NCI-H82 treated with DMSO at 0.1 percent for 48 hours (cell line): ENCODE measurements at regions not wholly inside any gene's neighbourhood (a gene's known extent, or its start where the extent isn't known, plus 50 kb on each side); places are given as distances from the start of the nearest gene placed in this dataset.

ENCODE experiments used
- DNase-seq: peaks from one replicate; lab custom pipeline; 2025; ENCODE audit not compliant: unreplicated experiment; lab: John Stamatoyannopoulos, UW

- no peak for DNase-seq
Observed at GRCh38 chr13:53807251-53807834, 778.7 kb downstream of the OLFM4 start.

GRCh38 chr13:53821632-53822031 lies 793.0 kb downstream of the OLFM4 start:
- no peak for DNase-seq

GRCh38 chr13:53822136-53822535 lies 793.5 kb downstream of the OLFM4 start:
- DNase-seq, result no peak

- DNase-seq, result no peak
Observed at GRCh38 chr13:53839461-53839860, 810.8 kb downstream of the OLFM4 start.

- DNase-seq, result no peak
Observed at GRCh38 chr13:53844473-53845146, 816.0 kb downstream of the OLFM4 start.

GRCh38 chr13:53847502-53847901 lies 818.9 kb downstream of the OLFM4 start:
- no peak for DNase-seq

GRCh38 chr13:53848366-53848961 lies 819.9 kb downstream of the OLFM4 start:
- peak; percentile 48 for DNase-seq

GRCh38 chr13:53854321-53854720 lies 825.7 kb downstream of the OLFM4 start:
- DNase-seq, result no peak

GRCh38 chr13:53856573-53857195 lies 828.1 kb downstream of the OLFM4 start:
- peak; percentile 43 for DNase-seq

GRCh38 chr13:53863520-53863919 lies 834.9 kb downstream of the OLFM4 start:
- no peak for DNase-seq

- DNase-seq, result no peak
Observed at GRCh38 chr13:53873558-53873957, 844.9 kb downstream of the OLFM4 start.

GRCh38 chr13:53878861-53879260 lies 850.2 kb downstream of the OLFM4 start:
- no peak for DNase-seq

GRCh38 chr13:53885997-53886396 lies 857.4 kb downstream of the OLFM4 start:
- no peak for DNase-seq

- no peak for DNase-seq
Observed at GRCh38 chr13:53890696-53891095, 862.1 kb downstream of the OLFM4 start.

- no peak for DNase-seq
Observed at GRCh38 chr13:53901593-53901992, 873.0 kb downstream of the OLFM4 start.

GRCh38 chr13:53907891-53908290 lies 879.3 kb downstream of the OLFM4 start:
- no peak for DNase-seq

- DNase-seq, result no peak
Observed at GRCh38 chr13:53920916-53921315, 892.3 kb downstream of the OLFM4 start.

- no peak for DNase-seq
Observed at GRCh38 chr13:53921473-53921872, 892.9 kb downstream of the OLFM4 start.

- peak; percentile 68 for DNase-seq
Observed at GRCh38 chr13:53941588-53942190, 913.1 kb downstream of the OLFM4 start.

GRCh38 chr13:53946500-53946899 lies 917.9 kb downstream of the OLFM4 start:
- no peak for DNase-seq

- peak; percentile 88 for DNase-seq
Observed at GRCh38 chr13:53953183-53953582, 924.6 kb downstream of the OLFM4 start.
